NCI-H774 (cell line): ENCODE measurements at regions not wholly inside any gene's neighbourhood (a gene's known extent, or its start where the extent isn't known, plus 50 kb on each side); places are given as distances from the start of the nearest gene placed in this dataset.
"Not testable (repeated sequence)": the region's sequence is repeated elsewhere in the genome, so short reads cannot be mapped to it uniquely, and the experiment has no call there.

Experiments
- DNase-seq: peaks from one replicate; lab custom pipeline; 2025; lab: John Stamatoyannopoulos, UW

DNA sequence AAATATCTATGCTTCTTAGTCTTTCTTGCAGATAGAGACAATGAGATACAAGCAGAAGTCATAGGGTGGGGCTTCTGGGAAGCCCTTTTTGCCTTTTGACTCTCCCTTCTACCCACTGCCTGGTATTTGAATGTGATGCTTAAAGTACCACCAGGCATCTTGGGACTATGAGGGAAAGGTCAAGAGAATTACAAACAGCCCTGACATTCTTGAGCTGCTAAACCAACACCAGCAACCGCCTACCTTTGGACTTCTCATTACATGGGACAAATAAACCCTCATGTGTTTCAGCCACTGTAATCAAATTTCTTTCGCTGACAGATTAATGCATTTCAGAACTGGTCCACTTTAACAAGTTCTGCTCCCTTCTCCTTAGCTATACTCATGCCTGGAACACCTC, 112.8 kb downstream of the LUZP4 start:
- no peak for DNase-seq

DNA sequence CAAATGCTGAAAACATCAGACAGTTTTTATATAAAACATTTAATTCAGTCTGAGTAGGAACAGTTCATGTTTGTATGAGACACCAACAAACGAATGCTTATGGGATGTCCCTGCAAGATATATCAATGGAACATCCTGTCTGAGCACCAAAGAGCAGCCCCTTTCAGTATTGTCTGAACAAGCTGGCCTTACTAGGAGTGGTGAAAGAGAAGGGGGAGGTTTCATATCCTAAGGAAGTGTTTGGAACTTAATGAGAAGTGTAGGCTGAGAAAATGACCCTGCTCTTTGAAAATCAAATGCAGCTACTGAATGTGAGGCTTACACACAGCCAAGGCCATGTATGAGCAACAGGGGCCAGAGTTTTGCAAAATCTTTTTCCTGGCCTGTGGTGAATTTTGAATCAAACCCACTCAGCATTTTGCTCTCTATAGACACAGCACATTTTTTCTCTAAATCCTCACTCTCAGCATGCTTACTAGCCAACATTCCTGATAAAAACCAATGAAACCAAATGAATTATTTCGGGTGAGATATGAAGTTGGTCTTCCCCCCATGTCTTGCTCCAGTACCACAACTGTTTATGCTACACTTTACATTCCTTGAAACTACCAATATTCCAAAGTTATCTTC, 119.4 kb downstream of the LUZP4 start:
- no peak for DNase-seq

DNA sequence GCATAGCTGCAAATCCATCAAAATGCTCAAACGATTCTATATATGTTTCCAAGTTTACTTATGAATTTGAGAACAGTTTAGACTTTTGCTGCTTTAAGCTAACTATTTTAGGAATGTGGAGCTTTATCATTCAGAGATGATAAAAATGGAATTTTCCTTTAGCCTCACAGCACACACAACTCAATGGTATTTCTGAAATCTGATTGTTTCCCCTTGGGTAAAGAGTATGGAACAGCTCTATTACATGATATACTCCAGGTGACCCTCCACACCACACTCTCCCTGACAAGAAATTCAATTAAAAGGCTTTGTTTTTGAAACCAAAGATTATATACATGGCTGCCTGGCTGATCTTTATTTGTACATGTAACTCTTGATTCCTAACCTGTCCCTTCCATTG, 120.0 kb downstream of the LUZP4 start:
- no peak for DNase-seq

DNA sequence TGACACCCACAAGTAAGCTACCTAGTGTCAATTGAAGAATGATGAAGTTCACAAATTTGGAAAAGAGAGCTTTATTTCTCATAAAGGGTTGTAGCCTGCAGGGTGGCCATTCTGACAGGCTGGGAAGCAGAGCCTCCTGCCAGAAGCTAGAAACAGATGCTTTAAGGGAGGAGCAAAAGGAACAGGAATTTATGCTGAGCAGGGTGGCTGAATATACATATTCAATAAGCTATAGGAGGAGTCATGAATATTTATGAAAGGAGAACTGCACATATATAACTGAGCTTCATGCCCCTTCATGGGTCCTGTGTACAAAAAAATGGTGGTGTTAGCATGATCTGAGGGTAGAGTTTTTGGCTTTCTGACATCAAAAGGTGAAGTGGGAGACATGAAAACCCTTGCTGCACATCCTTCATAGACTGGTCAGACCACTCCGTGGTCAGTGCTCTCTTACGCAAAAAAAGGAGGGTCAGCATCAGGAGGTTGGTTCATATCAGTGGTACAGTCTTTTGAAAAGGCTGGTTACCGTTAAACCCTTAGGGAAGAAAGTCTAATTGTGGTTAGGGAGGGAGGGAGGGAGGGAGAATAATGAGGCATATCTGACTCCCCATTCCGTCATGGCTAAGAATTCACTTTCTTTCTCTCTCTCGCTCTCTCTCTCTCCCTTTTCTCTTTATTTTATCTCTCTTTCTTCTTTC, 121.4 kb downstream of the LUZP4 start:
- no peak for DNase-seq

DNA sequence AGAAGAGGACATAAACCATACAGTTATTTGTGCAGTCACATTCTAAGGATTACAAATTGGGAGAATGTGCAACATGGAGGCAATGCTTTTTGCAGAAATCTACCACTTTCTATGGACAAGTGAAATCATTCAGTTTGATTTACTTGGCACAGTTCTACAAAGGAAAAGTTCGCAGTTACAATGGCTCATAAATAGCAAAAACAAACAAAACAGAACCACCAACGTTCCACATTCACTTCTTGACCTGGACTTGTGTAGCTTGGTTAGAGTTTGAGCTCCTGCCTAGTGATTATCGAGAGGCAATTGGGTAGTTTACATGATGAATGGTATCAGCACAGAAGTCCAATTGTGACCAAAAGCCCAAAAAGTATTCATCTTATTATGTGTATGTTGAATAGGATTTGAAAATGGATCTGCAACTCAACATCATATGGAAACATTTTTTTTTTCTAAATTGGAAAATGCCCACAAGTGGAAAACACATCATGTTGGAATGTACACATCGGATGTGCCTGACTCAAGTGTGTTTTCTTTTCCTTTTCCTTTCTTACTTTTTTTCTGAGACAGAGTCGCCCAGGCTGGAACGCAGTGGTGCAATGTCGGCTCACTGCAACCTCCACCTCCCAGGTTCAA, 123.8 kb downstream of the LUZP4 start:
- DNase-seq, result no peak

DNA sequence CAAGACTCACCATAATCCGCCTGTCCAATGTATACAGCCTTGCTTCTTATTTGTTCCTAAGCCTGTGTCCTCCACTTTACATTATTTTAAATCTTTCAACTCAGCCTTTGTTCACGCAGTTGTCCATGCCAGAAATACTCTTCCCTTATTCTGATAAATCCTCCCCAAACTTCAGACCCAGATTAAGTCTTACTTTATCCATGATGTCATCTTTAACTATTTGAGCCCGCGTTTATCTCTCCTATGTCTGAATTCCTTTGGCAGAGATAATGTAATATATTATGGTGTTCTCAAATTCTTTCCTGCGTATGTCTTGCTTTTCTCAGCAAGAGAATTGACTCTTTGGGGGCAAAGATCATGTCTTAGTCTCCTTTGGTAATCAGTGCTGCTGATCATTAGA, 129.6 kb downstream of the LUZP4 start:
- no peak for DNase-seq

DNA sequence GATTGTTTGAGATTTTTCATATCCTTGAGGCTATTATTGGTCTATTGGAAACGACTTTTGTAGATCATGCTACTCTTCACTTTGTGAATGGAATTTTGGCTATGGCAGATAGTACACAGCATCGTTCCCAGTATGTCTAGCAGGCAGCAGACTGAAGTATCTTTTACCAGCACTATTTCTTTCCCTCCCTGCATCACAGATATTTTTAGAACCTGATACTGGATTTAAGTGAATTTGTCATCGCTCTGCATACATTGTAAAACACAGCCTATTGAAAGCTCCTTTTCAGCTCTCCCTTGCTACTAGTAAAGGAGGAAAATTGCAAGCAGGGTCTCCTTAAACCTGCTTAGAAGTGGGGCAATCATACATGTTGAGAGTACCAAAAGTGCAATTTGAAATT, 133.6 kb downstream of the LUZP4 start:
- DNase-seq, result no peak

DNA sequence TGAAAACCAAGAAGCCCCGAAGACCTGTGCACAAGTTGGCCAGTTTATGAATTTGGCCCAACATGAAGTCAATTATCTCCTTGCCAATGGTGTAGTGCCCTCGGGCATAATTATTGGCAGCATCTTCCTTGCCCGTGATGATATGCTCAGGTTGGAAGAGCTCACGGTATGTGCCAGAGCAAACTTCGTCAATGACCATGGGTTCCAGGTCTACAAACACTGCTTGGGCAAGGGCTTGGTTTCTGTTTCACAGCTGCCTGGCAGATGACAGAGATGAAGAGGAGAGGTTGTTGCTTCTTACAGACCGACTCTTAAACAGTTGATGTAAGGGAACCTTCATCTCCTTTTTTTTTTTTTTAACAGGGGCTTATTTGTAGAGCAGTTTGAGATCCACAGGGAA, 135.6 kb upstream of the PLS3 start:
- DNase-seq, result no peak

DNA sequence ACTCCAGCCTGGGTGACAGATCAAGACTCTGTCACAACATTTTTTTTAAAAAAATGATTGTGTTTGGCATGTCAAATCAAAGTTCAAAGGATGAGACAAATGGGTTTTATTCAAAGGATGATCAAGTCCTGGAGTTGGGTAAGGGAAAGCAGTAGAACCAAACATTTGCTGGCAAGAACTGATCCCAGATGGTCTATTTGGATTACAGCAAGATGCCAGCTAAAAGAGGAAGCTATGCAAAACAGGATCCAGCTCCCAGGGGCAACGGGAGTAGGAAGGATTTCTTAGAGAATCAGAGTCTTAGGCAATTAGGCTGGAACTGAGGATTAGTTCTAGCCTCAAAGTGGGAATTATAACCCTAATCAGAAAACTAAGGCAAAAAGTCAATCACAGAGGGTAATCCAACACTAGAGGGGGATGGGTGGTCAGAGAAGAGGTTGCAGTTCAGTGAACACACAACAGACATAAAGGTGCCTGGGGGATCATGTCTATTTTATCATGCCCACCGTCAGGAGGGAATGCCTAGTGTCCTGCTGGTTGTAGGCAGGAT, 133.0 kb upstream of the PLS3 start:
- no peak for DNase-seq

DNA sequence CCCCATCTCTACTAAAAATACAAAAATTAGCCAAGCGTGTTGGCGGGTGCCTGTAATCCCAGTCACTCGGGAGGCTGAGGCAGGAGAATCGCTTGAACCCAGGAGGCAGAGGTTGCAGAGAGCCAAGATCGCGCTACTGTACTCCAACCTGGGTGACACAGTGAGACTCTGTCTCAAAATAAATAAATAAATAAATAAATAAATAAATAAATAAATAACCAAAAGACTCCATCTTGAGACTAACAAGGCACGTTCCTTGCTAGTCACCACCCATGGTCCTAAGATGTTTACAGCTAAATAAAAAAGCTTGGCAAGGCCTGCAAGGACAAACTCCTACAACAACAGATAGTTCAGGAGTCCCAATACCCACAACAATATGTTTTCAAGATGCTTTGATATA, 126.1 kb upstream of the PLS3 start:
- not testable (repeated sequence) for DNase-seq

DNA sequence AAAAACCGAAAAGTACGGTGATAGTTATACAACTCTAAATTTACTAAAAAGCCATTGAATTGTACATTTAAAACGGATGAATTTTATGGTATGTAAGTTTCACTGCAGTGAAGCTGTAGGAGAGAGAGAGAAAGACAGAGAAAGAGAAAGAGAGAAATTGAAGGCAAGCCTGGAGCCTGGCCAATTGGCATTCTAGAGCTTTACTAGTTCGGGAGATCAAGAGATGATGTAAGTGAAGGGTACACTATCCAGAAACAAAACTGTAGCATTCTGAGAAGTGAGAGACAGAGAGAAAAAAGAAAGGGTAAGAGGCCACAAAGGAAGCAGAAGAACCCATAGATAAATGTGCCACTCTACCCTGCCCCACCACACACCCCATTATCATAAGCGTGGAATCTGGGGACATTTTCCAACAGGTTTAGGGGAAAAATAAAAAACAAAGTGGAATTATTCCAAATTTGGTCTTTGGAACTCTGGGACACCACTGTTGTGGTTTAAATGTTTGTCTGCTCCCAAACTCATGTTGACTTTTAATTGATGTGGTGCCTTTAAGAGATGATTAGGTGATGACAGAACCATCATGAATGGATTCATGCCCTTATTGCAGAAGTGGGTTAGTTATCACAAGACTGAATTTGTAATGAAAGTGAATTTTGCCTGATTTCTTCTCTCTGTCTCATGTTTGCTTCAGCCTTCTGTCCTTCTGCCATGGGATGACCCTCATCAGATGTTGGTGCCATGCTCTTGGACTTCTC, 123.0 kb upstream of the PLS3 start:
- DNase-seq, result no peak

DNA sequence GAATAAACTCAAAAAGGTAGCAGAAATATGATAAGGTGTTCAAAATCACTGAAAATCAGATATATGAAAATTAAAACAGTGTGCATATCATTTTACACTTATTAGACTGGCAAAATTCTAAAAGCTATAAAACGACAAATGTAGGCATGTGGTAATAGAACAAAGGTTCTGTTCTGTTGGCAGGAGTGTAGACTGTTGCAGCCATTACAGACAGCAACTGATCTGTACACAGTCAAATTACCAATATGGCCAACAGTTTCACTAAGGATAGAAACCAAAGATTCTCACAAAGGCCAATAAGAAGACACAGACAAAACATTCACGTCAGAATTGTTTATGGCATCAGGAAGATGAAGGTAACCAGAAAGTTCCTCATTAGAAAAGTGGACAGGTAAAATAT, 112.8 kb upstream of the PLS3 start:
- DNase-seq, result no peak

DNA sequence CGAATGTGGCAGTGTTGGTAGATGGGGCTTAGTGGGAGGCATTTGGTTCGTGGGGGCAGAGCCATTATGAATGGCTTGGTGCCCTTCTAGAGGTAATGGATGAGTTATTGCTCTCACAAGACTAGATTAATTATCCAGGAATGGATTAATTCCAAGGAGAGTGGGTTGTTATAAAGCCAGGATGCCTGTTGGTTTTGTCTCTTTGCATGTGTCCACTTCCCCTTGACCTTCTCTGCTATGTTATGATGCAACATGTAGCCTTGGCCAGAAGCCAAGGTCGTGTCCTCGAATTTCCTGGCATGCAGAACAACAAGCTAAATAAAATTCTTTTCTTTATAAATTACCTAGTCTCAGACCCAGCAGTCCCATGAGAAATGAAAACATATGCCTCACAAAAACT, 111.2 kb upstream of the PLS3 start:
- DNase-seq, result no peak

DNA sequence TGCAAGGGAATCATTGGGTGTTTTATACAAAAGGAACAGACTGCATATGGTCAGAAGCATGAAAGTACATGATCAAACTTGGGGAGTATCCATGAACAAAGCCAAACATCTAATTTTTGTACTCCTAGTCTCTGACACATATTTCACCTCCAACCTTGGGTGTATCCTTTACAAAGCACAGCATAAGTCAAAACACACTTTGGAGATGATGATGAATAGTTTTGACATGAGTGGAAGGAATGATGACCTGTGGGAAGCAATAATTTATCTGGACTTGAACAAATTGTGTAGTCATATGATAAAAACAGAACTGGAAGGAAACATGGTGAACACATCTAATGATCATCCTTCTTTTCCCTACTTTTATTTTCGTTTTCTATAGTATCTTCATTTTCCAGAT, 108.7 kb upstream of the PLS3 start:
- DNase-seq, result no peak

DNA sequence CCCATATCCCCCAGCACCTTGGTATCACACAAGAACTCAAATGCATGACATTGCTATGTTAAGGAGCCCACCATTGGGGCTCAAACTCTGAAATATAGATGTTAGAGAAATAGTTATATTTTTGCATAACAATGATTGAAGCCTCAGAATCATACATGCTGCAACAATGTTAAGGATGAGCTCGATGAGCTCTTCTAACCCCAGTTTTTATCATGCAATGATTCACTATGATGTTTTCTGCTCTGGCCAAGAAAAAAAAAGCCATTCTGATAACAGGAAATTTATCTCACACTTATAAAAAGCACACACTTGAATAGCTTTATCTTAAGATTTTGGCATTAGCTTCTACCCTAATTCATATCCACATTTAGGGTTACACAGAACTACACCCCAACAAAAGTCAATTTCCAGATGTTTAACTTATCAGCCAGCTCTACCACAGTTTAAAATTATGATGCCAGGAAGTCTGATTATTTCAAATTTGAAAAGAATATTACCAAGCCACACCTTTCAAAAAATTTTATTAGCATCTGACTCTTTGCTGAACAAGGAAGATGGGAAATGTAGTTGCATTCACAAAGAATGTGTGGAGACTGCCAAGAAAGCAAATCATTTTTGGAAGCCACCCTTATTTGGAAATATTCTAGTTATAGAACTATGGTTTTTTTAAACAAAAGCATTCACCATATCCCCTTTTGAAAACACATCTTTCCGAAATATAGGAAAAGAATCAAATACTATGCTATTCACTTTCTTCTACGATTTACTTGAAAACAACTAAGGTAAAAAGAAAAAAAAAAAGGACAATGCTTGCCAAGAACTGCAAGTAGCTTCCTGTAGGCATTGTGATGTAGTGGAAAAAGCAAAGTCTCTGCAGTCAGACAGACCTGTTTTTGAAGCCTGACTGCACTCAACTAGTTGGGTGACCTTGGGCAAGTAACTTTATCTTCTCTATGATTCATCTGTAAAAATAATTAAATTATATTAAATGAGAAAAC, 100.8 kb upstream of the PLS3 start:
- no peak for DNase-seq

DNA sequence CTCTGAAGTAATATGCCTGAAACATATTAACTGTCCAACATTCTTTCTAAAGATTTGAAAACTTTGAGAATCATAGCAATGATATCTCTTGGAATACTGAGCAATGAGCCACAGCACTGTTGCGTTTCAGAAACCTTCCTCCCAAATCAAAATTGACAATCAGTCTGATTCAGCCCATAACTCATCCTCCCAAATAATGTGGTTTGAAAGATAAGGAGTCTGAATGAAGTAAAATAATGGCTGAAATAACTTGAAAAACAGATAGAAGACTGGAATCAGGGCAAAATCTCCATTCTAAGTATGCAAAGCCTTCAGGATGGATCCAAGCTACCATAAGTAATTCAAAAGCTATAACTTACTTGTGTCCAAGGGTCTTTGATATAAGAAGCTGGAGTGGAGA, 98.6 kb upstream of the PLS3 start:
- no peak for DNase-seq

DNA sequence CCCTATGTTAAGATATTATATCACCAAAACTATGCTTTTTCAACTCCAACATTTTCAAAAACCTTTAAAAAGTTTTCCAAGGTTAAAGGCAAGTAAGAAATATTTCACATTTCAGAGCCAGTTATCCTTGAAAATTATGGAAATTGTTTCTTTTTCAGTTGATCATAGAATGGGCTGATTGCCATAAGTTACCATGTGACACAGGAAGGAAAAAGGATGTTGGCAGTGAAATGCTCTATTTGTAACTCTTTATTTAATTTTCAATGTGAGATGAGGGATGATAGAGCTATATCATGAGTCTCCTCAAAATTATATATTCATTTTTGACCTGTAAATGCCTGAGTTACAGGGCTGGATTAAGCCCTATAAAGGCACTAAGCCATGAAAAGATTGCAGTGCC, 93.0 kb upstream of the PLS3 start:
- DNase-seq, result no peak

DNA sequence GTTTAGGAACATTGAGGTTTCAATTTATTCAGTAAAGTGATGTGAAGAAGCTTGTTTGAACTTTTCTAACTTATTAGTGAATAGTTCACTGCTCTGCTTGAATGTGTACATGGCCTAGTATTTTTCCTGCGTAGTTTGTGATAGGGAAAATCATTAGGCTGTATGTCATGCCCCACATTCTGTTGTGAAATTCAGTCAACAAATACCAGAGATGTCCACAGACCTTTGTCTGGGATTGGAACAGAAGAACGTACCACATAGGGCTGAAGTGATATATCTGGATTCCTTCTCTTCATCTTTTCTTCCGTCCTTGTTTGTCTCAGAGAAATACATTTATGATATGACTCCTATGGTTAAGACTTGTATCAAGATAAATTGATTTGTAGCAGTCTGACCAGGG, 88.8 kb upstream of the PLS3 start:
- no peak for DNase-seq

DNA sequence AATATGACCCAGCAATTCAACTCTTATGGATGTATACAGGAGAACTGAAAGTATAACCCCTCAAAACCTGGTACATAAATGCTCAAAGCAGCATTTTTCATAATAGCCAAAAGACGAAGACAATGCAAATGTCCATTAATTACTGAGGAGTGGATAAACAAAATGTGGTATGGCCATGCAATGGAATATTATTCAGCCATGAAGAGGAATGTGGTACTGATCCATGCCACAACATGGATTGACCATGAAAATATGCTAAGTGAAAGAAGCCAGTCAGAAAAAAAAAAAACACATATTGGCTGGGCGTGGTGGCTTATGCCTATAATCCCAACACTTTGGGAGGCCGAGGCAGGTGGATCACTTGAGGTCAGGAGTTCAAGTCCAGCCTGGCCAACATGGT, 74.5 kb upstream of the PLS3 start:
- no peak for DNase-seq

DNA sequence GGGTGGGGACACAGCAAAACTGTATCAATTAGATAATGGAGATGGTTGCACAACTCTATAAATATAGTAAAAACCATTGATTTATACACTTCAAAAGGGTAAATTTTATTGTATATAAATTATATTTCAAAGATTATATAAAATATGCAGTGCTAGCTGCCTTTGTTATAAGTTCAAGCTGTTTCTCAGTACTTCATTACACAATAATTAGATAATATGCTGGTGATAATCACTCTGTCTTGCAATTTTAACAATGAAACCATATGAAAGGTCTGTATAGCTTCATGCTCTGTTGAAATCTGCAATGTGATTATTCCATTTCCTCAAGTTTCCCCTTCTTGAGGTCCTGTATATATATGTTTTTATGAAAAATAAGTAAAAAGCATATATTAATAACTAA, 73.4 kb upstream of the PLS3 start:
- DNase-seq, result no peak

DNA sequence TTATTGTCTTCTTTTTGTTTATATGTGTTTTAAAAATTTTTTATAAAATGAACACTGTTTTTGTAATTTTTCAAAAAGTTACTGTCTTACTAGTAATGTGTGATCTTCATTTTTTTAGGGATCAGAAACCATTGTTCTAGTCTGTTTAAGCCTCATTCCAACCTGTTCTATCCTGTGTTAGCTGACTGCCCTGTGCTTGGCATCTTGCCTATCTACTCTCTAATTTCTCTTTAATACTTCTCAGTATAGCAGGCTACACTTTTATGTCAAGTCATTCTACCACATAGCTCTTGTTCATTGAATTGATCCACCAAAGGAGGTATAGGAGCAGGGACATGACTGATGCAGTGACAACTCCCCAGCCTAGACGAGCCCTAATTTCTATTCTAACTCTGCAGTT, 70.2 kb upstream of the PLS3 start:
- DNase-seq, result no peak
